Erythroblast (primary cell): ENCODE measurements at regions not wholly inside any gene's neighbourhood (a gene's known extent, or its start where the extent isn't known, plus 50 kb on each side); places are given as distances from the start of the nearest gene placed in this dataset.

ENCODE experiments used
- GATA1 ChIP-seq: IDR thresholded peaks from 2 replicates; pipeline ENCODE4 v1.6.1; 2011; ENCODE audit warnings: low read depth, mild to moderate bottlenecking, control low read depth, low read length, moderate library complexity
- POLR2A ChIP-seq: IDR thresholded peaks from 2 replicates; pipeline ENCODE4 v1.6.1; 2011; ENCODE audit warnings: mild to moderate bottlenecking, low read length

DNA sequence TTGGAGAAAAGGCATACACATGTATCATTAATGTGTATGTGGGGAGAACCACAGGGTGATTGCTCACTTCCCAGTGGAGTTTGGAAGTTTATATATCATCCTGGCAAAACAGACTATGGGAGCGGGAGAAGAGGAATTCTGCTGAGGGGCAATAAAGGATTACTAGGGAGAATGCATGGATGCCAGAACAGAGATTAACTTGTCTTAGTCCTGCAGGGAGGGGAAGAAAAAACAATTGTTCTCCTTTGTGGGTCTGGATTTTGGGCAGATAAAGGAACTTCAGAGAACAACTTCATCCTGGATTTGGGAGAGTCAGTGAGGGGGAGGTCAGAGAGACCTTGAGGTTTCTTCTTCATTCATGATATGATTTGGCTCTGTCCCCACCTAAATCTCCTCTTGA lies 55.9 kb upstream of the SOX13 start:
- no peak for TF ChIP-seq POLR2A
- no peak for TF ChIP-seq GATA1
